ENCODE measurements at regions not wholly inside any gene's neighbourhood (a gene's known extent, or its start where the extent isn't known, plus 50 kb on each side); places are given as distances from the start of the nearest gene placed in this dataset.
"Not testable (repeated sequence)": the region's sequence is repeated elsewhere in the genome, so short reads cannot be mapped to it uniquely, and the experiment has no call there.

DNA sequence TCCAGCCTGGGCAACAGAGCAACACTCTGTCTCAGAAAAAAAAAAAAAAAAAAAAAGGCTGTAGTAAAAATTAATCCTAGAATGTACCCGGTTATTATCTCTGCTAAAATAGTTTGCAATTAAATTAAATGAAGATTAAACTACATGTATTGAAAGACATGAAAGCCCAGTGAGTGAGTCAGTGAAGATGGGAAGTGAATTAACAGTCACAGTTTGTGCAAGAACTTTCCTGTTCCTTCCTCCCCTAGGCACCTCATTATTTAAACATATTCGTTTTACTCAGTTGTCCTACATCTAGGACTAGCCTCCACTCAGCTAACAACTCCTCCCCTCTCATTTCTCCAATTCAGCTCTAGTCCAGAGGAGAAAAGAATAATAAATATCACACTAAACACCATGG is 88.2 kb downstream of the CDRT15L2 start:
- not testable (repeated sequence) for H3K27ac ChIP-seq (ENCODE audit: low read depth, low read length); H3K36me3 ChIP-seq (ENCODE audit: control insufficient read depth, insufficient read depth, low read length); H3K27me3 ChIP-seq (ENCODE audit: control insufficient read depth, insufficient read depth, low read length); H3K9ac ChIP-seq (ENCODE audit: low read depth, low read length); H3K9me3 ChIP-seq (ENCODE audit: control insufficient read depth, insufficient read depth, low read length); H3K4me1 ChIP-seq (ENCODE audit: control insufficient read depth, insufficient read depth, low read length); H3K4me3 ChIP-seq (ENCODE audit: low read depth, low read length)

DNA sequence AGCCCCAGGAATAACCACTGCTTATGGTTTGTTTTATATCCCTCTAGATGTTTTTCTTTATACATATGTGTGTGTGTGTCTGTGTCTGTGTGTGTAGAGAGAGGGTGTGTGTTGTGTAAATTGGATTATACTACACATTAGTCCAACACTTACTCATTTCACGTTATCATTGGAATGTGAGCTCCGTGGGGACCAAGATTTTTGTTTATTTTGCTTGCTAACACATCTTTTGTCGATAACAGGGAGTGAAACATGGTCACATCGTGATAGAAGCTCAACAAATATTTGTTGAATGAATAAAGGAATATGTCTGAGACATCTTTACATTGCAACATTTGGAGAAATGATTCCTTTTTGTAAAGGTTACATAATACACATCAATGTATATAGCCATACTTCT is 88.8 kb downstream of the CDRT15L2 start:
- H3K4me1 ChIP-seq (ENCODE audit: control insufficient read depth, insufficient read depth, low read length); H3K4me3 ChIP-seq (ENCODE audit: low read depth, low read length); H3K9me3 ChIP-seq (ENCODE audit: control insufficient read depth, insufficient read depth, low read length); H3K9ac ChIP-seq (ENCODE audit: low read depth, low read length); H3K36me3 ChIP-seq (ENCODE audit: control insufficient read depth, insufficient read depth, low read length); H3K27ac ChIP-seq (ENCODE audit: low read depth, low read length); H3K27me3 ChIP-seq (ENCODE audit: control insufficient read depth, insufficient read depth, low read length): not testable (repeated sequence)

DNA sequence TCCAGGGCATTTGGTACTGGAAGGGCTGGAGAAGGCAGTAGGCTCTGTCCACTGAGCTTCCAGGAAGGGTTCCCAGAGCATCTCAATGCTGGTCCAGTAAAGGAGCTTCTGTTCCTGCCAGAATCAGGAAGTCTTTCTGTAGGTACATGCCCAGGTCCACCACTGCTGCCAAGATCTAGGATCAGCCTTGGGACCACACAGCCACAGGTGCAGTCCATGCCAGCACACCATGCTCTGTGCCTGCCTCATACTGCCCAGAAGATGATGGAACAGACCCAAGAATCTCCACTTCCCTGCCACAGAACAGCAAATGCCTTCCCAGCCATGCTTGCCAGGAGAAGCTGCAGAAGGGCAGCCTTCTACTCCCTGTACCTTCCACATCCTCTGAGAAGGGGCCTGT is 89.3 kb downstream of the CDRT15L2 start:
- H3K27ac ChIP-seq (ENCODE audit: low read depth, low read length); H3K36me3 ChIP-seq (ENCODE audit: control insufficient read depth, insufficient read depth, low read length); H3K9me3 ChIP-seq (ENCODE audit: control insufficient read depth, insufficient read depth, low read length); H3K27me3 ChIP-seq (ENCODE audit: control insufficient read depth, insufficient read depth, low read length); H3K9ac ChIP-seq (ENCODE audit: low read depth, low read length); H3K4me1 ChIP-seq (ENCODE audit: control insufficient read depth, insufficient read depth, low read length); H3K4me3 ChIP-seq (ENCODE audit: low read depth, low read length): not testable (repeated sequence)

DNA sequence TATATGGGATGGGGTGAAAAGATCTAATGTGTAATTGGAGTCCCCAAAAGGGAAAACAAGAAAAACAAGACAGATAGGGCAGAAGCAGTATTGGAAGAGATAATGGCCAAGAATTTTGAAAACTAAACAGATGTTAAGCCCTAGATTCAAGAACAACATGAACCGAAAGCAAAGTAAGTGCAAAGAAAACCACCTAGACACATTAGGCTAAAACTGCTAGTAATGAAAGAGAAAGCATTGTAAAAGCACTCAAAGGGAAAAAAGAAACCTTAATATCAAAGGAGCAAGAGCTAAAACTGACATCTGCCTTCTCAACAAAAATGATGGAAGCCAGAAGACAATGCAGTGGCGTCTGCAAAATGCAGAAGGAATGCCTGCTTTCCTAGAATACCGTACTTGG is 91.0 kb downstream of the CDRT15L2 start:
- not testable (repeated sequence) for H3K36me3 ChIP-seq (ENCODE audit: control insufficient read depth, insufficient read depth, low read length); H3K9me3 ChIP-seq (ENCODE audit: control insufficient read depth, insufficient read depth, low read length); H3K27ac ChIP-seq (ENCODE audit: low read depth, low read length); H3K27me3 ChIP-seq (ENCODE audit: control insufficient read depth, insufficient read depth, low read length); H3K9ac ChIP-seq (ENCODE audit: low read depth, low read length); H3K4me3 ChIP-seq (ENCODE audit: low read depth, low read length); H3K4me1 ChIP-seq (ENCODE audit: control insufficient read depth, insufficient read depth, low read length)

DNA sequence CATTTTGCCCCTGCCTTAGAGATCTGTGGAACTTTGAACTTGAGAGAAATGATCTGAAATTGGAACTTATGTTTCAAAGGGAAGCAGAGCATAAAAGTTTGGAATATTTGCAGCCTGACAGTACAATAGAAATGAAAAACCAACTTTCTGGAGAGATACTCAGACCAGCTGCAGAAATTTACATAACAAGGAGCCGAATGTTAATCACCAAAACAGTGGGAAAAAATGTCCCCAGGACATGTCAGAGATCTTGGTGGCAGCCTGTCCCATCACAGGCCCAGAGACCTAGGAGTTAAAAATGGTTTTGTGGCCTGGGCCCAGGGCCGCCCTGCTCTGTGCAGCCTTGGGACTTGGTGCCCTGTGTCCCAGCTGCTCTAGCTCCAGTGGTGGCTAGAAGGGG is 94.8 kb downstream of the CDRT15L2 start:
- H3K27ac ChIP-seq (ENCODE audit: low read depth, low read length); H3K9ac ChIP-seq (ENCODE audit: low read depth, low read length); H3K4me3 ChIP-seq (ENCODE audit: low read depth, low read length); H3K9me3 ChIP-seq (ENCODE audit: control insufficient read depth, insufficient read depth, low read length); H3K4me1 ChIP-seq (ENCODE audit: control insufficient read depth, insufficient read depth, low read length); H3K36me3 ChIP-seq (ENCODE audit: control insufficient read depth, insufficient read depth, low read length); H3K27me3 ChIP-seq (ENCODE audit: control insufficient read depth, insufficient read depth, low read length): not testable (repeated sequence)

DNA sequence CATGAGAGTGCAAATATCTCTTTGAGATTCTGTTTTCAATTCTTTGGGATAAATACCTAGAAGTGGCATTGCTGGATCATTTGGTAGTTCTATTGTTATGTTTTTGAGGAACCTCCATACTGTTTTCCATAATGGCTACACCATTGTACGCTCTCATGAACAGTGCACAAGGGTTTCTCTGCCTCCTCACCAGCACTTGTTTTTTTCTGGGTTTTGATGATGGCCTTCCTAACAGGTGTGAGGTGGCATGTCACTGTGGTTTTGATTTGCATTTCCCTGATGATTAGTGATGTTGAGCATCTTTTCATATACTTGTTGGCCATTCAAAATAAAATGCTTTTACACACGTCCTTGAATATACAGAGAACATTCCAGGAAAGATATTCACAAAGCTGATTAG is 96.2 kb downstream of the CDRT15L2 start:
- H3K9me3 ChIP-seq (ENCODE audit: control insufficient read depth, insufficient read depth, low read length); H3K27ac ChIP-seq (ENCODE audit: low read depth, low read length); H3K4me3 ChIP-seq (ENCODE audit: low read depth, low read length); H3K27me3 ChIP-seq (ENCODE audit: control insufficient read depth, insufficient read depth, low read length); H3K9ac ChIP-seq (ENCODE audit: low read depth, low read length); H3K4me1 ChIP-seq (ENCODE audit: control insufficient read depth, insufficient read depth, low read length); H3K36me3 ChIP-seq (ENCODE audit: control insufficient read depth, insufficient read depth, low read length): not testable (repeated sequence)

DNA sequence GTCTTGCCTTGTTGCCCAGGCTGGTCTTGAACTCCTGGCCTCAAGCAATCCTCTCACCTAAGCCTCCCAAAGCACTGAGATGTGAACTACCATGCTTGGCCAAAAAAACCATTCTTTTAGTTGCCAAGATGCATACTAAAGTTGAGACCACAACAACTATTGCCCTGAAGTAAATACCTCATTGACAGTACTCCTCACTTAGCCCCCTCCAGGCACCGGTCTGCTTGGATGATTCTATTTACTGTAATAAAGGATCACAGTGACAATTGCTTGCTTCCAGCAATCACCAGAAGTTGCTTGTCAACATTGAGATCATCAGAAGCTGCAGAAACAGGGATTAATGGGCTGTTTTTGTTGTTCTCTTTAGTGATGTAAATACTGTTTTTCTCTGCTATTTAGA is 97.1 kb downstream of the CDRT15L2 start:
- H3K27me3 ChIP-seq (ENCODE audit: control insufficient read depth, insufficient read depth, low read length); H3K27ac ChIP-seq (ENCODE audit: low read depth, low read length); H3K4me3 ChIP-seq (ENCODE audit: low read depth, low read length): not testable (repeated sequence)

DNA sequence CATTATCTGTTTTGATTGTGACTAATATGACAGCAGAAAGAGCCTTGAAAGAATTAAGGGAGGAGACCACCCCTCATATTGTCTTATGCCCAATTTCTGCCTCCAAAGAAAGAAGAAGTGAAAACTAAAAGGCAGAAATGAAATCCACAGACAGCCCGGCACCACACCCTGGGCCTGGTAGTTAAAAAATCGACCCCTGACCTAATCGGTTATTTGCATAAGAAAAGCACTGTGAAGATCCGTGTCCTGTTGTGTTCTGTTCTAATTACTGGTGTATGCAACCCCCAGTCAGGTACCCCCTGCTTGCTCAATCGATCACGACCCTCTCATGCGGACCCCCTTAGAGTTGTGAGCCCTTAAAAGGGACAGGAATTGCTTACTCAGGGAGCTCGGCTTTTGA is 97.9 kb downstream of the CDRT15L2 start:
- not testable (repeated sequence) for H3K9ac ChIP-seq (ENCODE audit: low read depth, low read length); H3K27me3 ChIP-seq (ENCODE audit: control insufficient read depth, insufficient read depth, low read length); H3K36me3 ChIP-seq (ENCODE audit: control insufficient read depth, insufficient read depth, low read length); H3K4me3 ChIP-seq (ENCODE audit: low read depth, low read length); H3K9me3 ChIP-seq (ENCODE audit: control insufficient read depth, insufficient read depth, low read length); H3K27ac ChIP-seq (ENCODE audit: low read depth, low read length); H3K4me1 ChIP-seq (ENCODE audit: control insufficient read depth, insufficient read depth, low read length)

More for the DNA sequence above, 97.1 kb downstream of the CDRT15L2 start:
- H3K9ac ChIP-seq (ENCODE audit: low read depth, low read length); H3K9me3 ChIP-seq (ENCODE audit: control insufficient read depth, insufficient read depth, low read length); H3K36me3 ChIP-seq (ENCODE audit: control insufficient read depth, insufficient read depth, low read length); H3K4me1 ChIP-seq (ENCODE audit: control insufficient read depth, insufficient read depth, low read length): not testable (repeated sequence)

DNA sequence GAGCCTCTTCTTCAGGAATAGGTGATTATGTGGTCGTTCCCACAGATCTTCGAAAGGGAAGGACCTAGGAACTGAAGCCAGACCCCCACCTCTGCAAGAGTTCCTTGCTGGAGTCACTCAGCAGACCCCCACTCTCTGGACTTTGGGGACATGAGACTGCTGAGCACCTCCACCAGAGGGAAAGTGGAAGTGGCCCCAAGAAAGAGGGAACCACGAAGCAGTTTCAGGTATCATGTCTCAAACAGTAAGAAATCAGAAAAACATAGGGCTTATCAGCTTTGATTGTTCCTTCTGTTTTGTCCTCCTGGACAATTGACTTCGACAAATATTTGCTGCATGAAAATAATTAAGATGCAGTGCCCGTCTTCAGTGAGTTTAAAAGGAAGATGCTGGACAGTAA is 98.9 kb downstream of the CDRT15L2 start:
- H3K36me3 ChIP-seq (ENCODE audit: control insufficient read depth, insufficient read depth, low read length); H3K4me1 ChIP-seq (ENCODE audit: control insufficient read depth, insufficient read depth, low read length); H3K4me3 ChIP-seq (ENCODE audit: low read depth, low read length); H3K27ac ChIP-seq (ENCODE audit: low read depth, low read length); H3K9me3 ChIP-seq (ENCODE audit: control insufficient read depth, insufficient read depth, low read length); H3K9ac ChIP-seq (ENCODE audit: low read depth, low read length); H3K27me3 ChIP-seq (ENCODE audit: control insufficient read depth, insufficient read depth, low read length): not testable (repeated sequence)

DNA sequence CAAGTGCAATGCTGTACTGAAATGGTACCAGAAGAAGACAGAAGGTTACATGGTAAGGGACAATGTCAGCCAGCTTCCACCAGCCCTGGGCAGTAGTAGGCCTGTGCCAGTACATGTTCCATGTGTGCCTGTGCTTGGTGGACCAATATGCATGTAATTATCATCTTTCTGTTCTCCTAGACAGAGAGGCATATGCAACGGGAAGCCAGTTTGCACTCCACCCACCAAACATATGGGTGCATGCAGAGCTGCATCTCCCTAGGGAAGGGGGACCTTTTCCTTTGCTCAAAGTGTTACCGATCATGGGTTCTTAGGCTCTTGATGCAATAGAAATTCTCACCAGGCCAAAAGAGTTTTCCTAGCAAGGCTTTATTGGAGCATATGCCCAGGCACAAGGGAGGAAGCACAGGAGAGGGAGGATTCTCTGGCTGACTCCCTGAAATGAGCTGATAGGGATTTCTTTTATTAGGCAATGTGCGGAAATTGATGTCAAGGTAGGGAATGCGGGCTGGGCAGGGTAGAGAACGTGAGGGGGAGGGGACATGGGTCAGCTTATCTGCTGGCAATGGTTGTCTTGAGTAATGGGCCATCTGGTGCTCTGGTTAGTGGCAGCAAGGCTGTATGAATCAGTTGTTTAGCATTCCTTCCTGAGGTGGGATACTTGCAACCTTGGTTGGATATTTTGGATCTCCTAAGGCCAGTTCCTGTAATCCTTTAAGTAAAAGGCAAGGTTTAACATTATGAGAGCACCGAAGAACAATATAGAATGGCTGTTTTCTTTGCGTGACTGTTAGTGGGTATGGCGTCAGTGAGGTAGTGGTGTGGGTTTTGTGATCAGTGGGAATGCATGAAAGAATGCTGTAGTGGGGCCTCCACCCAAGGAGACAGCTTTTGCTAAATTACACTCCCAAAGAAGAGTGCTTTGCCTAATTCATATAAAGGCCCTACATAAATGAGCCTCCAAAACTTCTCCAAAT is 102.5 kb downstream of the CDRT15L2 start:
- H3K9ac ChIP-seq (ENCODE audit: low read depth, low read length); H3K27ac ChIP-seq (ENCODE audit: low read depth, low read length); H3K27me3 ChIP-seq (ENCODE audit: control insufficient read depth, insufficient read depth, low read length); H3K4me3 ChIP-seq (ENCODE audit: low read depth, low read length); H3K4me1 ChIP-seq (ENCODE audit: control insufficient read depth, insufficient read depth, low read length); H3K36me3 ChIP-seq (ENCODE audit: control insufficient read depth, insufficient read depth, low read length); H3K9me3 ChIP-seq (ENCODE audit: control insufficient read depth, insufficient read depth, low read length): not testable (repeated sequence)

DNA sequence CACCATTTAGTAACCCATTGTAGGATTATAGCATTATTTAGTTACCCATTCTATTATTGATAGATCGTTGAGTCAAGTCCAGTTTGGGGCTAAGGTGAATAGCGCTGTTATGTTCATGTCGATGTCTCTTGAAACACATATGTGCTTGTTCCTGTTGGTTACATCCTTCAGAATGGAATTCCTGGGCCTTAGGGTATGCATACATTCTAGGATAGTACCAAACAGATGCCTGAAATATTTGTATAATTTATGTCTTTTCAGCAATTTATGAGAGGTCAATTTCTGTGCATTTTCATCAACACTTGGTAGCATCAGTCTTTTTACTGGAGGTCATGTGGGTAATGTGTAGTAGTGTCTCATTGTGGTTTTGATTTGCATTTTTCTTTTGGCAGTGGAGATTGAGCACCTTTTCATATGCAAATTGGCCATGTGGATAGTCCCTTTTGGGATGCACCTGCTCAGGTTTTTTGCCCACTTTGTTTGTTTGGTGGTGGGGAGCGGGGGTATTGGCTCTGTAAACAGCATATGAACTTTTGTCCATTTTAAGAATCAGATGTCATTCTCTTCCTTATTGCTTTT is 104.2 kb downstream of the CDRT15L2 start:
- H3K9ac ChIP-seq (ENCODE audit: low read depth, low read length); H3K27me3 ChIP-seq (ENCODE audit: control insufficient read depth, insufficient read depth, low read length); H3K36me3 ChIP-seq (ENCODE audit: control insufficient read depth, insufficient read depth, low read length); H3K9me3 ChIP-seq (ENCODE audit: control insufficient read depth, insufficient read depth, low read length); H3K4me1 ChIP-seq (ENCODE audit: control insufficient read depth, insufficient read depth, low read length); H3K4me3 ChIP-seq (ENCODE audit: low read depth, low read length); H3K27ac ChIP-seq (ENCODE audit: low read depth, low read length): not testable (repeated sequence)
